Endothelial cell of umbilical vein (primary cell): ENCODE measurements at regions not wholly inside any gene's neighbourhood (a gene's known extent, or its start where the extent isn't known, plus 50 kb on each side); places are given as distances from the start of the nearest gene placed in this dataset.

Experiments used
- BruUV-seq: library from RNA; stranded (reverse); fragments of 400-500 nt; replicated peaks from 2 replicates; lab custom pipeline; 2021; lab: Mats Ljungman, UMichigan
- CTCF ChIA-PET: fragments of 300-600, 350-600 bp; sonication (Branson Sonifier 250); formaldehyde crosslinking; loops from one replicate; lab custom pipeline; 2021; ENCODE audit warnings: antibody characterized with exemption, inconsistent platforms; lab: Charles Lee
- POLR2A ChIA-PET: fragments of 300-600, 350-600 bp; sonication (Branson Sonifier 250); formaldehyde crosslinking; loops from one replicate; lab custom pipeline; 2021; ENCODE audit warnings: antibody characterized with exemption, inconsistent platforms; lab: Charles Lee
- DNase-seq: peaks from one replicate; pipeline ENCODE4 v3.0.0-alpha.2; 2011; ENCODE audit warnings: low read depth, low spot score
- FAIRE-seq: peaks from 2 replicates; lab custom pipeline; 2011; peaks lifted over from hg19 to GRCh38; lab: Jason Lieb, UNC
- H2AFZ ChIP-seq: 2 replicates; pipeline ENCODE4 v1.6.0; 2012; ENCODE audit warnings: low read depth, low read length, control low read depth, inconsistent platforms
- H3K27ac ChIP-seq: 2 replicates; pipeline ENCODE4 v1.5.1; 2011; ENCODE audit warnings: low read depth, mild to moderate bottlenecking, control low read depth, low read length, moderate library complexity; ENCODE audit not compliant: insufficient read depth
- H3K27me3 ChIP-seq, 2 experiments: 2 replicates each; pipeline versions ENCODE4 v1.6.0 to v1.6.1; 2011; ENCODE audit warnings: low read length in 2 of 2, mixed read lengths in 1 of 2; ENCODE audit not compliant: control insufficient read depth in 2 of 2, insufficient read depth in 2 of 2
- H3K36me3 ChIP-seq, 2 experiments: 2 replicates in 1 of 2; 3 replicates in 1 of 2; pipeline ENCODE4 v1.5.1; 2011; ENCODE audit warnings: low read length in 2 of 2, mild to moderate bottlenecking in 1 of 2, moderate library complexity in 1 of 2; ENCODE audit not compliant: control insufficient read depth in 2 of 2, insufficient read depth in 2 of 2; ENCODE audit errors: extremely low read depth in 1 of 2
- H3K4me1 ChIP-seq: 3 replicates; pipeline ENCODE4 v1.5.1; 2011; ENCODE audit warnings: mild to moderate bottlenecking, low read length; ENCODE audit not compliant: control insufficient read depth, insufficient read depth; ENCODE audit errors: extremely low read depth
- H3K4me2 ChIP-seq: 2 replicates; pipeline ENCODE4 v1.6.1; 2011; ENCODE audit warnings: low read length, control low read depth, mixed read lengths; ENCODE audit not compliant: insufficient read depth
- H3K4me3 ChIP-seq, 3 experiments: fragments of 200-600 bp in 1 of 3; sonication (generic), shearing (Covaris generic) in 1 of 3; replicated peaks in 1 of 3; 2 replicates each; pipeline ENCODE4 v1.5.1; 2011 to 2016; ENCODE audit warnings: control low read depth in 3 of 3, low read length in 3 of 3, mild to moderate bottlenecking in 2 of 3, inconsistent platforms in 1 of 3, low read depth in 1 of 3, moderate library complexity in 1 of 3; ENCODE audit not compliant: insufficient read depth in 1 of 3
- H3K79me2 ChIP-seq: 2 replicates; pipeline ENCODE4 v1.6.0; 2012; ENCODE audit warnings: low read length, inconsistent platforms; ENCODE audit not compliant: control insufficient read depth, insufficient read depth
- H3K9ac ChIP-seq: replicated peaks from 2 replicates; pipeline ENCODE3; 2011; ENCODE audit warnings: low read length, control low read depth; ENCODE audit not compliant: insufficient read depth; ENCODE audit errors: extremely low read depth
- H3K9me1 ChIP-seq: replicated peaks from 3 replicates; pipeline ENCODE4 v1.6.0; 2011; ENCODE audit warnings: mild to moderate bottlenecking, low read length; ENCODE audit not compliant: control insufficient read depth, insufficient read depth; ENCODE audit errors: extremely low read depth
- H3K9me3 ChIP-seq: replicated peaks from 2 replicates; pipeline ENCODE4 v1.5.1; 2012; ENCODE audit warnings: low read length, inconsistent platforms; ENCODE audit not compliant: control insufficient read depth, insufficient read depth
- H4K20me1 ChIP-seq: replicated peaks from 2 replicates; pipeline ENCODE3; 2011; ENCODE audit warnings: mild to moderate bottlenecking, low read length; ENCODE audit not compliant: control insufficient read depth, insufficient read depth; ENCODE audit errors: extremely low read depth
- CTCF ChIP-seq, 2 donors: IDR thresholded peaks; 1 replicate in 1 of 2; 2 replicates in 1 of 2; pipeline ENCODE4 v1.5.1; 2011; ENCODE audit warnings: low read length in 2 of 2, mild to moderate bottlenecking in 2 of 2, moderate library complexity in 2 of 2, control low read depth in 1 of 2, inconsistent platforms in 1 of 2, low read depth in 1 of 2; ENCODE audit not compliant: insufficient read depth in 1 of 2; ENCODE audit errors: extremely low read depth in 1 of 2
- EZH2 ChIP-seq: IDR thresholded peaks from 2 replicates; pipeline ENCODE4 v1.6.1; 2012; ENCODE audit warnings: borderline replicate concordance, low read depth, mild to moderate bottlenecking, moderate library complexity, low read length, inconsistent platforms; ENCODE audit not compliant: severe bottlenecking
- FOS ChIP-seq: IDR thresholded peaks from 2 replicates; pipeline ENCODE4 v1.6.1; 2011; ENCODE audit warnings: mild to moderate bottlenecking, low read length, moderate library complexity, borderline replicate concordance; ENCODE audit not compliant: insufficient read depth
- GATA2 ChIP-seq: IDR thresholded peaks from 2 replicates; pipeline ENCODE4 v1.7.0; 2011; ENCODE audit warnings: low read depth, mild to moderate bottlenecking, moderate library complexity, mixed read lengths, low read length; ENCODE audit not compliant: insufficient read length, insufficient read depth
- JUN ChIP-seq: IDR thresholded peaks from 2 replicates; pipeline ENCODE4 v1.6.1; 2011; ENCODE audit warnings: borderline replicate concordance, low read depth; ENCODE audit not compliant: insufficient read length, insufficient read depth
- MAX ChIP-seq: IDR thresholded peaks from 2 replicates; pipeline ENCODE4 v1.6.1; 2011; ENCODE audit not compliant: insufficient read depth, insufficient read length
- MYC ChIP-seq: IDR thresholded peaks from one replicate; pipeline ENCODE4 v1.6.1; 2011; ENCODE audit warnings: mild to moderate bottlenecking, low read depth, low read length
- POLR2A ChIP-seq: IDR thresholded peaks from 2 replicates; pipeline ENCODE4 v1.6.1; 2012; ENCODE audit warnings: low read depth, mild to moderate bottlenecking, control low read depth, low read length
- POLR2AphosphoS5 ChIP-seq: IDR thresholded peaks from 2 replicates; pipeline ENCODE4 v1.6.1; 2012; ENCODE audit warnings: low read depth, mild to moderate bottlenecking, control low read depth, low read length, moderate library complexity; ENCODE audit not compliant: insufficient read depth
- dilution Hi-C: fragments of 300-500 bp; cut with MboI; formaldehyde crosslinking; loops from one replicate; pipeline ENCODE4 v1.15.0; 2019; ENCODE audit warnings: low sequenced_read_pairs; ENCODE audit not compliant: extremely low pct_ligation_motif_present
- intact Hi-C: fragments of 100-400 bp; cut with micrococcal nuclease; formaldehyde crosslinking; loops from one replicate; pipeline ENCODE4 v1.10.0; 2022

GRCh38 chr11:134499990-134500389 is 87.9 kb upstream of the B3GAT1 start:
- Histone ChIP-seq H2AFZ (no peak overlapping the region), H3K27me3 (no peaks in the 10 kb centered on the region), H3K4me3 (no peak overlapping the region), H3K4me1 (peaks cover 3% of the 10 kb centered on the region), H3K9me1 (no peaks in the 10 kb centered on the region), H3K36me3 (no peaks in the 10 kb centered on the region), H3K27ac (no peak overlapping the region), H3K9me3 (peaks cover 2% of the 10 kb centered on the region), H3K9ac (no peak overlapping the region), H3K4me2 (no peak overlapping the region), H3K79me2 (no peaks in the 10 kb centered on the region), H4K20me1 (no peaks in the 10 kb centered on the region)
- intact Hi-C loops (no loop called here), dilution Hi-C loops (no loop called here)
- no TSS peak for BruUV-seq
- FAIRE-seq (no peak), DNase-seq (no peak)
- POLR2A ChIA-PET = no interaction called here
- TF ChIP-seq MAX (no peak), EZH2 (no peak), JUN (no peak), GATA2 (no peak), POLR2AphosphoS5 (no peak), POLR2A (no peak), CTCF (IDR thresholded peaks at IDR 0.05; ENCODE audit: extremely low read depth in 1 of 2, insufficient read depth in 1 of 2, low read depth in 1 of 2, low read length in 2 of 2) (no peak), FOS (no peak), MYC (no peak)
- CTCF ChIA-PET = no interaction called here
